Activated gamma-delta T cell treated with Interleukin-2 at 50 U/mL for 16 hours (primary cell): ENCODE measurements at regions not wholly inside any gene's neighbourhood (a gene's known extent, or its start where the extent isn't known, plus 50 kb on each side); places are given as distances from the start of the nearest gene placed in this dataset.

Experiments
- DNase-seq: peaks from one replicate; pipeline ENCODE4 v3.0.0-alpha.2; 2020

DNA sequence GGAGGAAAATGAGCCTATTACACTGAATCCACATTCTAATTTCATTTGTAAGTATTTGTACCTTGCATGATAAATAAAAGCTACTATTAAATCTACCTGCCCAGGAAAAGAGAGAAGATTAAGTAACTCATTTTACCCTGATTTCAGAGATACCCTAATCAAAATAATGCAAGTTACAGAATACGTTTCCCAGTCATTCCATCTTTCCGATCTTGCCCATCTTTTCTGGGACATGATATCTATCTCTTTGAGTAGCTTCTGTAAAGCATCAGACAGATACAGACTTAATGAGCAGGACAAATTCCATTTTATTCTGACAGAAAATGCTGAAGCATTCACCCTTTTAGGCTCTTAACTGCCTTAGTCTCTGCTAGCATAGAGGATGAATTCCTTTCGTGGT, 56.6 kb downstream of the SPRY2 start:
- DNase-seq: no peak

DNA sequence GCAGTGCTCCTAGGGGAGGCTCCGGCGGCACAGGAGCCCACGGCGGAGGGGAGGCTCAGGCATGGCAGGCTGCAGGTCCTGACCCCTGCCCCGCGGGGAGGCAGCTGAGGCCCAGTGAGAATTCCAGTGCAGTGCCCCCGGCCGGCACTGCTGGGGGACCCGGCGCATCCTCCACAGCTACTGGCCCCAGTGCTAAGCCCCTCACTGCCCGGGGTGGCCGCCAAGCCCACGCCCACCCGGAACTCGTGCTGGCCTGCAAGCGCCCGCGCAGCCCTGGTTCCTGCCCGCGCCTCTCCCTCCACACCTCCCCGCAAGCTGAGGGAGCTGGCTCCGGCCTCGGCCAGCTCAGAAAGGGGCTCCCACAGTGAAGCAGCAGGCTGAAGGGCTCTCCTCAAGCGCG, 62.2 kb downstream of the SPRY2 start:
- no peak for DNase-seq

- DNase-seq: no peak
These were observed 64.3 kb downstream of the SPRY2 start for GRCh38 chr13:80276371-80277289.

DNA sequence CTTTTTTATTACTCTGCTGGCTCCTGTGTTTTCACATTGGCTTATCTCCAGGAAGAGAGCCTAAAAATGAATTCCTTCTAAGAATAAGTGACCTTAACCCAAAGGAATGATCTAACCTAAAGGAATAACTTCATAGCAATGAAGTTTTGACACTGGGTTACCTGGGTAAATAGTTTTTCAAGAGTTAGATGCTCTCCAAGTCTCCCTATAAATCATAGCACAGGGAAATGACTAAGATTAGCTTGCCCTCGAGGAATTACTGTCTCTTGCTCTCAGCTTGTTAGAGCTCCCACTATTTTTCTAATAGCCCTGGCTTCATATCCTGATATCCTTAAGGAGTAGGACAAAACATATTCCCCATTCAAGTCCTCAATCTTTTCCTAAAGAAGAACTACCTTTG, 66.3 kb downstream of the SPRY2 start:
- DNase-seq: no peak

- DNase-seq: no peak
These were observed 67.2 kb downstream of the SPRY2 start for GRCh38 chr13:80273718-80274117.

DNA sequence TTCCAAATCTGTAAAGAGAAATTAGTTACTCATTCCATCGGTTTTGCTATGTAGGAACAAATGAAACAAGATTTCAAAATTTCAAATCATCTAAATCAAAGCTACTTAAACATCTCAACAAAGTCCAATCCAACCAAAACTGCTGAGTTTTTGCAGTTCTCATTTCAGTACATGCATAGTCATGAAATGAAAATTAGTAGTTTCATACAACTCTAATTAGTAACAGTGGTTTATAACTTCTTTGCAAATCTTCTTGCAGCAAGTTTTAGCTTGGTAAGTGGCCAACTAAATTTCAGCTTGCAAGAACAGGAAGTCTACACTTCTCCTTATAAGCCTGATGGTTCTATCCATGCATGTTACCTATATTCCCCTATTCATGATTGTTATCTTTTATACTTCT, 75.6 kb downstream of the SPRY2 start:
- no peak for DNase-seq

DNA sequence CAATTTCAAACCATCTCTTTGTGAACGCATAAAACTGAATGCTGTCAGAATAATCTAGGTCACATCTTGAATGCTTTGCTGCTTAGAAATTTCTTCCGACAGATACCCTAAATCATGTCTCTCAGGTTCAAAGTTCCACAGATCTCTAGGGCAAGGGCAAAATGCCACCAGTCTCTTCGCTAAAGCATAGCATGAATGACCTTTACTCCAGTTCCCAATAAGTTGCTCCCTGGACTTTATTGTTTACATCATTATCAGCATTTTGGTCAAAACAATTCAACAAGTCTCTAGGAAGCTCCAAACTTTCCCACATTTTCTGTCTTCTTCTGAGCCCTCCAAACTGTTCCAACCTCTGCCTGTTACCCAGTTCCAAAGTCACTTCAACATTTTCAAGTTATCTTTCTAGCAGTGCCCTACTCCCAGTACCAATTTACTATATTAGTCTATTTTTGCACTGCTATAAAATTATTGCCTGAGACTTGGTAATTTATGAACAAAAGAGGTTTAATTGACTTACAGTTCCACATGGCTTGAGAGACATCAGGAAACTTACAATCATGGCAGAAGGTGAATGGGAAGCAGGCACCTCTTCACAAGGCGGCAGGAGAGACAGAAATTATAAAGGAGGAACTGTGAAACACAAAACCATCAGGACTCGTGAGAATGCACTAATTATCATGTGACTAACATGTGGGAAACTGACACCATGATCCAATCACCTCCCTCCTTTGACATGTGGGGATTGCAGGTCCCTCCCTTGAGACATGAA, 77.0 kb downstream of the SPRY2 start:
- DNase-seq: no peak

GRCh38 chr13:80262051-80262695, 78.8 kb downstream of the SPRY2 start:
- DNase-seq: no peak

- no peak for DNase-seq
These were observed 81.8 kb downstream of the SPRY2 start for GRCh38 chr13:80259159-80259558.

- no peak for DNase-seq
These were observed 84.5 kb downstream of the SPRY2 start for GRCh38 chr13:80256352-80256932.

DNA sequence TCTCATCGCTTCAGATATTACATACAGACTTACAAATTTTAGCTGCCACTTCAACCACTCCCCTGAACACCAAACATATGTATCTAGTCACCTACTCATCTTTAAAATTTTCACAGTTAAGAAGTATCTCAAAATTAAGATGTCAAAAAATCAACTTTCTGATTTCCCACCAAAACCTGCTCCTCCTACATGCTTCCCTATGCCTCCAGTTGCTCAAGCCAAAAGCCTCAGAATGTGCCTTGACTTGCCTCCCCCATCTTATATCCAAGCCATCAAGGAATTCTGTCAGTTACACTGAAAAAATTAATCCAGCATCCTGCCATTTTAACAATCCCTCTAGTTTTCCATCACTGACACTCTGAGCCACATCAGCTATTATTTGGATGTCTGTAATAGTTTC, 85.0 kb downstream of the SPRY2 start:
- no peak for DNase-seq

DNA sequence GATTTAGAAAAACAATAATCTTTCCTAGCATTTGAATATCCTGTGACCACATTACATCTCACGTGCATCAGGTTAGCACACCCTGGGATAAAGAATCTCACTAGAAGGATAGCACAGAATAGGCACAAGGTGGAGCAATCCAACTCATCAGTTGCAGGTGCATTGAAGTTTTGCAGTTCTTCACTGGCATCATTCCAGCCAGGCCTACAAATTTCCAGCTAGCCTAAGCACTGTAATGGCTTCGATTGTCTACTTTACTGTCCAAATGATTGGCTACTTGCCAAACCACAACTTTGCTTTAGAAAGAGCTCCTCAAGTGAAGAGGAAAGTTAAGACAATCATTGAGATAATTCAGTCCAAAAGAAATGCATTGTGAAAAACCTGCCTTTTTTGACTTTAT, 89.5 kb downstream of the SPRY2 start:
- no peak for DNase-seq

- no peak for DNase-seq
These were observed 90.6 kb downstream of the SPRY2 start for GRCh38 chr13:80250213-80250810.

GRCh38 chr13:80249516-80250212, 91.3 kb downstream of the SPRY2 start:
- DNase-seq: no peak

DNA sequence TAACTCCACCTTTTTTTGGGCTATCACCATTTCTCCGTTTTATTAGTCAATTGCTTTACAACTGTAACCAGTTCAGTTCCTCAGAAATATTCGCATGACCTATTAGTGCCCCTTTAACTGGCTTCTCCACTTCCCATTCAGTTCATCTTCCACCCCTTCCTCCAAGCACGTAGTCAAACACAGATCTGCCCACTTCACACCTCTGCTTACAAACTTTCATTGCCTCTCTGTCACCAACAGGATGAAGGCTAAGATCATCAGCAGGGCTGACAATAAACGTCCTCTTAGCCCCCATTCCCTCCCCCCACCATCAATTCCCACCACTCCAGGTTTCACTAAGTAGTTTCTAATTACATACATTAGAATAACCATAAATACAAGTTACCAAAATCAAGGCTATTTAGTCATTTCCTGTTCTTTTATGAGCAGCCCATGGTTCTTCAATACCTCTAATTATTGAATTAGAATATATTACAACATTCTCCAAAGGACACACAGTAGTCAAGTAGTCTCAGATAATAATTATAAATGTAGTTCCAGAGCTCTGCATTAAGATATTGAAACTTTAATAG, 95.7 kb downstream of the SPRY2 start:
- no peak for DNase-seq

GRCh38 chr13:80244574-80244973, 96.4 kb downstream of the SPRY2 start:
- no peak for DNase-seq

DNA sequence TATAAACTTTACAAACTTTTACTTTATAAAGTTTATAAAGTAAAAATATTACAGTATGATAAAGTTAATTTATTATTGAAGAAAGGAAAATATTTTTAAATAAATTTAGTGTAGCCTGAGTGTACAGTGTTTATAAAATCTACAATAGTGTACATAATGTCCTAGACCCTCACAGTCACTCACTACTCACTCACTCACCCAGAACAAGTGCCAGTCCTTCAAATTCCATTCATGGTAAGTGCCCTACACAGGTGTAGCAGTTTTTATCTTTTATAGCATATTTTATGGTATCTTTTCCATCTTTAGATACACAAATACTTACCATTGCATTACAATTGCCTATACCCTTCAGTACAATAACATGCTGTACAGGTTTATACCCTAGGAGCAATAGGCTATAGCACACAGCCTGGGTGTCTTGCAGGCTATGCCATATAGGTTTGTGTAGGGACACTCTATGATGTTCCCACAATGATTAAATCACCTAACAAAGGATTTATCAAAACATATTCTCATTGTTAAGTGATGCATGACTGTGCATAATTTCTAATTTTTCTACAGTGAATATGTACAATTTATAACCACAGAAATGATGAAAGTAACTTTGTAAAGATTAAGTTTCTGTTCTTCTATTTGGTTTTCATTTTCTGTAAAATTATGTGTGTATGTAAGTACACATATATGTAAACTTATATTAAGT, 98.0 kb downstream of the SPRY2 start:
- no peak for DNase-seq

GRCh38 chr13:80239571-80240255, 101.2 kb downstream of the SPRY2 start:
- DNase-seq: no peak

GRCh38 chr13:80239116-80239515, 101.8 kb downstream of the SPRY2 start:
- no peak for DNase-seq

DNA sequence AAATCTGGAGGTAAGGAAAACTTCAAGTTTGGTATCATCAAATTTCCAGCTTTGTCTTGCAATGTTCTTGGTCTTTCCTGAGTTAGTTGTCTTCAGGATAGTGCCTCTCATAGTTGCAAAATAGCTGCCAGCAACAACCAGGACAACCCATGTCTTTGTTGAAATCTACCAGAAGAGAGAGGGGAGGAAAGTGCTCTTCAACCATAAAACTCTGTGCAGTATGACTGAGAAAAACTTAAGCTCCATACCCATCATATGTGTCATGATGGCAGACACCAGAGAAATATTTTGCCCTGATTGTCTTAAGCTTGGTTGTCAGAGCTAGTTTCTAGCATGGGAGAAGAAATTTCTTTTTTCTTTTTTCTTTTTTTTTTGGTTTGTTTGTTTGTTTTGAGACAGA, 103.3 kb downstream of the SPRY2 start:
- no peak for DNase-seq

DNA sequence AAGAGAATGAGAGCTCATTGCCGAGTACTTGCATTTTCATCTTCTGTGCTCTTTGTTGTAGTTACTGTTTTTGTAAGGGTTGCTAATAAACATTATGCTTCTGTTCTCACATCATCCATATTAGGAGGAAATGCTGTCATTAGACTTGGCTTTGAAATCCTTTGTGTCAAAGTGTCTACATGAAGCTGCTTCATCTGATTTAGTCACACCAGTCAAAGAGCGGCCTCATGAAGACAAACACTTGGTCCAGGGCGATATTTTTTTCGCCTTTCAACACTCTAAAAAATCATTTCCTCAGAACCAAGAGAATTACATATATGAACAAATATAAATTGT, 105.0 kb downstream of the SPRY2 start:
- DNase-seq: no peak
